GM19328 (cell line): ENCODE measurements at regions not wholly inside any gene's neighbourhood (a gene's known extent, or its start where the extent isn't known, plus 50 kb on each side); places are given as distances from the start of the nearest gene placed in this dataset.

Experiments
- ATAC-seq: cut with Tn5 transposase; IDR thresholded peaks from one replicate; pipeline ENCODE4 v1.9.1; 2021; ENCODE audit warnings: mild to moderate bottlenecking, moderate library complexity; ENCODE audit not compliant: unreplicated experiment

DNA sequence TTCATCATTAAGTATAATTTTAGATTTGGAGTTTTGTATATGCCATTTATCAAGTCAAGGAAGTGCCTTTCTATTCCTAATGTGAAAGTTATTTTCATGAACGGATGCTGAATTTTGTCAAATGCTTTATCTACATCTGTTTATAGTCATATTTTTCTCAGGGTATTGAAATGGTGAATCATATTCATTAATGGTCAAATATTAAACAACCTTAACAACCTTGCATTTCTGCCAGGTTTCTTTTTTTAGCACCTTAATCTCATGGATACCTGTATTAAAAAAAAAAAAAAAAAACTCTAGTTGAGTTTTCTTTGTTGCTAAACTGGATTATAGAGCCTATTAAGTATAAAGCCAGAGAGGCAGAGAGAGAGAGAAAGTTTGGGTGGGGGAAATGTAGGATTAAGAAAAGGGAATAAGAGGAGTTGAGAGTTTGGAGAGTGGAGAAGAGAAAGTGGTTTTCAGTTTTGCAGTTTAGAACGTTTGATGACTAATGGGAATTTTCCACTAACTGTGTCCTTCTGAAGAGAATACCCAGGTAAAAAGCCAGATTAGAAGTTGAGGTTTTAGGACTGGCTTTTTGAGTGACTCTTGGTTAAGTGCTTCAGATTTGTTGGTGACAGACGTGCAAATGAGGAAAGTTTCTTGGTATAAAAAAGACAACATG lies 305.0 kb downstream of the HLX start:
- ATAC-seq, result no peak

- no peak for ATAC-seq
Observed at GRCh38 chr1:221187174-221187573, 307.9 kb downstream of the HLX start.

- ATAC-seq, result no peak
Observed at GRCh38 chr1:221188458-221188857, 309.2 kb downstream of the HLX start.

GRCh38 chr1:221190249-221190648 lies 311.0 kb downstream of the HLX start:
- ATAC-seq, result no peak

DNA sequence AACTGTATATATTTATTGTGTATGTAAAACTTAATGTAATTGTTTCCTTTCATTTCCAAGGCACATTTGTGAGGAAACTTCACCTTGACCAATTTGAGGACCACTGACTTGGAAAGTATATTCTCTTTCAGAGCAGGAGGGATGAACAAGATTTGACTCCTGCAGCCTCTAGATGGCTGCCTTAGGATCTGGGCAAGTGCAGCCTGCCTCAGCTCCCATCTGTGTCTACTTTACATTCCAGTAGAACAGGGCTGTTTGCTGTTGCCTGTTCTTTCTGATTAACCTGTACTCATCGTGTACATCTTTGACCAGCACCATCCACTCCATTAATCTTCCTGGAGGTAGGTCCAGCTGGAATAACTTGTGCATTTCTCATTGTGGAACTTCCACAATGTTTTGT lies 312.8 kb downstream of the HLX start:
- ATAC-seq, result no peak

- ATAC-seq, result no peak
Observed at GRCh38 chr1:221200464-221200863, 321.2 kb downstream of the HLX start.

GRCh38 chr1:221201773-221202172 lies 322.5 kb downstream of the HLX start:
- no peak for ATAC-seq

DNA sequence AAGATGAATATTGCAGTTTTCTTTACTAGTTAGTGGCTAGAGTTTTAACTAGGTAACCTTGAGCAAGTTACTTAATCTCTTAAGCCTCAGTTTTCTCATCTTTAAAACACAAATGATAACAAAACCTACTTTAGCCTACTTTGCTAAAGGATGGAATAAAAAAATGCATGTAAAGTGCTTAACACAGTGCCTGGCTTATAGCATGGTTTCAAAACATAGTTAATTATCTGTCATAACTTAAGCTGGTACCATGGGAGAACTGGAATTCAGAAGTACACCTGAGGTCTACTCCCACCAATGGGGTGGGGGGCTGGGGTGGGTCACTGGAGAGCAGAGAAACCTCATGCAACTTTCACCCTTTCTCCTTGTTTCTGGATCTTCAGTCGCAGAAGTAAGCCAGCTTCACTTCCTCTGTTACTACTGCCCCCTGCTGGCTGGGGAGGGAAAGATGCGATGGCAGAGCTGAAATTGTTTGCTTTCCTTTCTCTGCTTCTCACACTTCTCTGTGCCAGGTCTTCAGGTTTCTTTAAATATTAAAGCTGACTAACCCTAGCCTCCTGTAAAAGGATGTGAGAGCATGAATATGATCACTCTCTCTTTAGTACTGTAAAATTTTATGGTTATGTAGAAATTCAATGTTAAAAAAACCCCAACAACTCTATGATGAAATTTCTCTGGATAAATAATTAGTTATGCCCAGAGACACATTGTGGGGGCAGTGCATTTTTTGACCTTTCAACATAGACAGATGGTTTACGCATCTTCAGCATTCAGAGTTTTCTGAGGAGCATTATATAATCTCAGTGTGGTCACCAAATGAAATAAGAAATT lies 324.2 kb downstream of the HLX start:
- no peak for ATAC-seq

DNA sequence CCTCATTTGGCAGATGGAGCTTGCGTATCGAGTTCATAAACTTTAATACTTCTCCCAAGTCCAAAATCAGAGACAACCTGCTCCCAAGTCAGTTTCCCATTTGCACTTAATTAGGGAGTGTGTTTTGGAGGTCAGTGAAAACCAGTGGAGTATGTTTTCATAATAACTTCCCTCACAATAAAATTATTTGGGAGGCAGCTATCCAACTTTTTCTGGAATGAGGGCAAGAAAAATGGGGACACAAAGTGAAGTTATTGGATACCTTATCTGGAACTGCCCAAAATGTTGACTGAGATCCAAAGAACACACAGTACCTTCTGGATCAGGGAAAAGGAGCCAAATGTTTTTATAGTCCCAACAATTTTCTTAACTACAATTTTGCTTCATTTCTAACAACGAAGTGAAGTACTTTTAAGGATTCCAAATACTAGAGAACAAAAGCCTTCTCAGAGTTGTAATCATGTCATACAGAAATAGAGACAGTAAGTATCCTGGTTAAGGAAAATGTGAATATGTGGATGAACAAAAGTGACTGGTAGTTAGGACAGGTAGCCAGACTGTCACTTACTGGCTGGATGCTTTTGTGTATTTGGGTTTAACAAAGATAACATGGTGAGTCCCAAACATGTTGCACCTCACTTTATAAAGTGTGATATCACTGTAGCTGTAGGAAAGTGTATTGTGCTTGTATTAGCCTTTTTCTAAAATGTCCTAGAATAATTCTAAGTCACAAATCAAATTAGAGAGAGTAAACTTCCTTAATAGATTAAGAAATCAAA lies 325.0 kb downstream of the HLX start:
- ATAC-seq, result no peak

GRCh38 chr1:221206076-221206475 lies 326.8 kb downstream of the HLX start:
- no peak for ATAC-seq

- ATAC-seq, result no peak
Observed at GRCh38 chr1:221212926-221213325, 333.7 kb downstream of the HLX start.

DNA sequence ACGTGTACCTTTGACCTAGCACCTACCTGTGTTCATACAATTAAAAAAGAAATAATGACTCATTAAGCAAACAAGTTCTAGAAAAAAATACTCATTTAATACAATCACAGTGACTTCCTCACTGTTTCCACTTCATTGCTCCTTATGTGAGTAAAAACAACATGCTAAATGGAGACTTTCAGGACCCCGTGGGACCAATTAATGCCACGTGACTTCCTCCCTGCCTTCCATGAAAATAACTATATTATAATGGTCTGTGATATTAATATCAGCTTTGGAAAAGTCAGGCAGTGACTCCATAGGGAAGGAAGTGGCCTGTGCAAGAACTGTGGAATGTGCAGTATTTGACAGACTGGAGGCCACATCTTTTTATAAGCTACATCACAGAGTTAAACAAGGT lies 337.8 kb downstream of the HLX start:
- no peak for ATAC-seq

GRCh38 chr1:221223281-221223680 lies 344.0 kb downstream of the HLX start:
- no peak for ATAC-seq

GRCh38 chr1:221227460-221227859 lies 348.2 kb downstream of the HLX start:
- no peak for ATAC-seq

GRCh38 chr1:221227872-221228337 lies 348.7 kb downstream of the HLX start:
- ATAC-seq, result no peak

DNA sequence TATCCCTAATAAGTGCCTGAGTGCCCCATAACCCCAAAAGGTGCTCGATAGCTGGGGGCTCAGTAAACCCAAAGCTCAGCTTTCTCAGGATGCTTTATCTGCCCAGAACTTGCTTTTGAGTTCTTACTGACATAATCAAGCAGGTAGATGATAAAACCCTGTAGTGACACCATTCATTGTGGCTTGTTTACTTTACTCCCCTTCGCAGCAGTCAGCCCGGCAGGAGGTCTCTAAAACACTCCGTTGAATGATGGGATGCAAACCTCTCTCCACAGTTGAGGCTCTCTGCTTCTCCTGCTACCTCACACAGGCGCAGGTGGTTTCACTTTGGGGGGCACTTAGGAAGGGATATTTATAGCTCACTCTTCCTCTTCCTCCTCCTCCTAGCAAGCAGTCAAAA lies 349.4 kb downstream of the HLX start:
- no peak for ATAC-seq

DNA sequence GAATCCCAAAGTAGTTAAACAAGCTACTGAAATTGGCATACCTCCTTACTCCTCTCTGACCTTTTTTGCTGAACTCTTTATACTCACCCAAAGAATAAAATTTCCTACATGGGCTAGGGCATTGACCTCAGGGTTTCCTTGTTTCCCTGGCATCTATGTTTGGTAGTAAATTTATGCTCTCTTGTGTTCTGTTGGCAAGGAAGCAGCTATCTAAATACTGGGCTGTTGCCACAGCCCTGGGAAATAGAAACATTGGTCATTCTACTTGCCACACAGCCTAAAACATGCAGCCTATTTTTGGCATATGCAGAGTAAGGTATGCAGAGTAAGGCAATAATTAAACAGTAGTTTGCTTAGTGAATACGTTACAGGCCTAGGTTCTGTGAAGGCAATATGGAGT lies 351.4 kb downstream of the HLX start:
- ATAC-seq, result no peak

GRCh38 chr1:221234791-221235190 lies 355.5 kb downstream of the HLX start:
- ATAC-seq, result no peak

- ATAC-seq, result no peak
Observed at GRCh38 chr1:221237587-221237986, 358.3 kb downstream of the HLX start.

- ATAC-seq, result no peak
Observed at GRCh38 chr1:221239181-221239580, 359.9 kb downstream of the HLX start.

GRCh38 chr1:221239792-221240191 lies 360.5 kb downstream of the HLX start:
- ATAC-seq, result no peak

GRCh38 chr1:221240690-221241089 lies 361.4 kb downstream of the HLX start:
- ATAC-seq, result no peak
